HUES6 (cell line): ENCODE measurements at regions not wholly inside any gene's neighbourhood (a gene's known extent, or its start where the extent isn't known, plus 50 kb on each side); places are given as distances from the start of the nearest gene placed in this dataset.
A peak's percentile ranks its signal among the peaks of the same experiment; 100 is the strongest.

ENCODE experiments used
- H3K27ac ChIP-seq: 2 replicates; pipeline ENCODE4 v1.7.0; 2013; ENCODE audit warnings: low read depth, mild to moderate bottlenecking, low read length, inconsistent platforms
- H3K27me3 ChIP-seq: 2 replicates; pipeline ENCODE4 v1.6.1; 2013; ENCODE audit warnings: low read length; ENCODE audit not compliant: control insufficient read depth, insufficient read depth
- H3K36me3 ChIP-seq: 2 replicates; pipeline ENCODE4 v1.6.1; 2013; ENCODE audit warnings: low read length; ENCODE audit not compliant: control insufficient read depth, insufficient read depth
- H3K4me1 ChIP-seq: 2 replicates; pipeline ENCODE4 v1.6.1; 2013; ENCODE audit warnings: low read length; ENCODE audit not compliant: control insufficient read depth, insufficient read depth
- H3K4me3 ChIP-seq: 2 replicates; pipeline ENCODE4 v1.5.1; 2013; ENCODE audit warnings: low read depth, low read length
- H3K9ac ChIP-seq: one replicate; pipeline ENCODE4 v1.6.1; 2013; ENCODE audit warnings: mild to moderate bottlenecking, low read length
- H3K9me3 ChIP-seq: 2 replicates; pipeline ENCODE4 v1.6.1; 2013; ENCODE audit warnings: low read depth, low read length; ENCODE audit not compliant: control insufficient read depth, insufficient read depth

GRCh38 chr12:107567876-107568619 lies 117.6 kb upstream of the PWP1 start:
- Histone ChIP-seq H3K27ac (no peak overlapping the region), H3K36me3 (no peaks in the 10 kb centered on the region), H3K27me3 (peaks cover 6% of the 10 kb centered on the region; the same call in 1 of the 2 replicates), H3K9ac (no peak overlapping the region), H3K4me3 (no peak overlapping the region), H3K9me3 (0 out of 2 replicates have a peak, but pooled peaks cover 5% of the 10 kb centered on the region), H3K4me1 (no peaks in the 10 kb centered on the region)

DNA sequence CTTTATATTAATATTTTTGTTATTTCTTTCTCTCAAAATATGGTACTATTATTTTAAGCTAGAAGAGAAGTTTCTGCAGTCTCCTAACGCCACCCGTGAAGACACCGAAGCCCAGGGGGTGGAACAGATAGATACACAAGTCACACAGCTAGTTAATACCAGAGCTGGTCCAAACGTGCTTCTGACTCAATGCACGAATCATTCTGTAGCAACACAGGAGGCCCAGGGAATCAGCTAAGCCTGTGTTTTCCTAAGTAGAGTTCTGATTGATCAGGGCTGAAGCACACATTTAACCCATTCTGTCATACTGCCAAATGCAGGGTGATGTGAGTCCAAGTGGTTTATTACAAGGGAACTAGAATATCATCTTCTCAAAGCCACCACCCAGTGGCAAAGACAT lies 116.9 kb upstream of the PWP1 start:
- Histone ChIP-seq H3K27me3 (peaks cover 5% of the 10 kb centered on the region; the same call in 1 of the 2 replicates), H3K9ac (no peak overlapping the region), H3K4me3 (no peak overlapping the region), H3K36me3 (no peaks in the 10 kb centered on the region), H3K4me1 (no peaks in the 10 kb centered on the region), H3K27ac (no peak overlapping the region), H3K9me3 (0 out of 2 replicates have a peak, but pooled peaks cover 5% of the 10 kb centered on the region)

GRCh38 chr12:107570721-107571120 lies 114.9 kb upstream of the PWP1 start:
- no peaks in the 10 kb centered on the region for H3K4me1 ChIP-seq
- no peak overlapping the region for H3K27ac ChIP-seq
- no peak overlapping the region for H3K4me3 ChIP-seq
- H3K27me3 ChIP-seq: peaks cover 7% of the 10 kb centered on the region; the same call in 1 of the 2 replicates
- H3K36me3 ChIP-seq: no peaks in the 10 kb centered on the region
- H3K9me3 ChIP-seq: 0 out of 2 replicates have a peak, but pooled peaks cover 5% of the 10 kb centered on the region
- no peak overlapping the region for H3K9ac ChIP-seq

DNA sequence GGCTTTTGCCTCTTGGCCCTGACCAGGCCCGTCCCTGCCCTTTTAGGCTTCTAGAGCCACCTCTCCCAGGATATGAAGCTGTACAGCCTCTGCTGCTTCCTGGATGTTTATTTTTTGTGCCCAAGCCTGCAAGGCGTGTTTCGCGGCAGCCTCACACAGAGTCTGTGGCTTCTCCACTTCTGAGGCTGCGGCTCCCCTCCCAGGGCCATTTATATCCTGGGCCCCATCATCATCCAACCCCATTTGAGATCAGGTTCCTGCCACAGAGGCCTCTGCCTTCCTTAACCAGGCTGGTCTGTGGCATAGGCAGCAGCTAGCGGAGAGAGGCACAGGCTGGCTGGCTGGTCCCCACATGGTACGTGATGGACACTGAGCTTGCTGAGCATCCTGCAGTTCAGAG lies 114.1 kb upstream of the PWP1 start:
- Histone ChIP-seq H3K9me3 (0 out of 2 replicates have a peak, but pooled peaks cover 5% of the 10 kb centered on the region), H3K4me1 (no peaks in the 10 kb centered on the region)

GRCh38 chr12:107574691-107575090 lies 110.9 kb upstream of the PWP1 start:
- Histone ChIP-seq H3K4me3 (no peak overlapping the region), H3K27me3 (peaks cover 30% of the 10 kb centered on the region; the same call in 1 of the 2 replicates), H3K4me1 (no peaks in the 10 kb centered on the region), H3K9ac (no peak overlapping the region), H3K36me3 (no peaks in the 10 kb centered on the region), H3K9me3 (no peaks in the 10 kb centered on the region), H3K27ac (no peak overlapping the region)

More for the DNA sequence above, 114.1 kb upstream of the PWP1 start:
- Histone ChIP-seq H3K9ac (no peak overlapping the region), H3K4me3 (no peak overlapping the region), H3K27ac (no peak overlapping the region), H3K36me3 (no peaks in the 10 kb centered on the region), H3K27me3 (peaks cover 9% of the 10 kb centered on the region; the same call in 1 of the 2 replicates)

- Histone ChIP-seq H3K9ac (no peak overlapping the region), H3K36me3 (no peaks in the 10 kb centered on the region), H3K4me3 (peak overlapping the region; percentile 47), H3K9me3 (no peaks in the 10 kb centered on the region), H3K27me3 (peaks cover 61% of the 10 kb centered on the region), H3K4me1 (peaks cover 14% of the 10 kb centered on the region), H3K27ac (no peak overlapping the region)
Measured at GRCh38 chr12:107580750-107581618, 104.6 kb upstream of the PWP1 start.

DNA sequence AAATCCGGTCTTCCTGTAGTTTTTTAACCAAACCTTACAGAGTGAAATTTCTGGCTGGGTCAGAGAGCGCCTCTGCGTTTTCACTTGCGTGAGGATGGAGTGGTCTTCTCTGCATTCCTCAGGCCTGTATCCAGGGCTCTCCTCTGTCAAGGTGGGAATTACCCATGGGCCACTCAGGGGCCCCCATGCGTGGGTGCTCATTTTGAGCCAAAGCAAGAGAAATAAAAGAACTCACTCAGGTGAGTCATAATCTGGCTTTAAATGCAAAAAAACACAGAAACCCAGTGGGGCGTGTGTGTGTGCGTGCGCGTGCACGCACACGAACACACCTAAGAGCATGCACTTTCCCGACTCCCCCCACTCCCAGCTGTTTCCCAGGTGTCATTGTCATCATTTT lies 104.0 kb upstream of the PWP1 start:
- H3K4me3 ChIP-seq: peak overlapping the region; percentile 47
- H3K36me3 ChIP-seq: no peaks in the 10 kb centered on the region
- no peak overlapping the region for H3K9ac ChIP-seq
- H3K27me3 ChIP-seq: peaks cover 61% of the 10 kb centered on the region
- H3K9me3 ChIP-seq: no peaks in the 10 kb centered on the region
- peaks cover 14% of the 10 kb centered on the region for H3K4me1 ChIP-seq
- no peak overlapping the region for H3K27ac ChIP-seq

- no peak overlapping the region for H3K27ac ChIP-seq
- no peak overlapping the region for H3K9ac ChIP-seq
- H3K4me1 ChIP-seq: peaks cover 14% of the 10 kb centered on the region
- H3K4me3 ChIP-seq: no peak overlapping the region
- no peaks in the 10 kb centered on the region for H3K36me3 ChIP-seq
- peaks cover 50% of the 10 kb centered on the region for H3K27me3 ChIP-seq
- H3K9me3 ChIP-seq: peaks cover 7% of the 10 kb centered on the region
Measured at GRCh38 chr12:107583551-107583950, 102.0 kb upstream of the PWP1 start.

DNA sequence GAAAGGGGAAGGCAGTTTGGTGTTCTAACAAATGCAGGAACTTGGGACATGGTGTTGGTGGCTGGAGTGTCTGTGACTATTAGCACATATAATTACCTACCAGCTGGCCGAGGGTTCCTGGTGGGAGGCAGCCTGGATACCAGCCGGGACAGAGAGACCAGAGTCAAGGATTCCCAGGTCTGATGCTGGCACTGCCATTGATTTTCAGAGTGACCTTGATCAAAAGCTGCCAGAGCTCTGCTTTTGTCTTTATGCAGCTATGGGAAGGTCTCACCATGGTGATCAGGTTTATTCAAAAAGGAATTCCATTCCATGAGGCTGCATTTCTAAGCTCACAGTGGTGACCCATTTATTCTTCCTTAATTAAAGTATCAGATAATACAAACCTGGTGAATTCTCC lies 101.0 kb upstream of the PWP1 start:
- H3K27me3 ChIP-seq: peaks cover 41% of the 10 kb centered on the region

GRCh38 chr12:107586256-107586970 lies 99.2 kb upstream of the PWP1 start:
- Histone ChIP-seq H3K4me1 (peaks cover 13% of the 10 kb centered on the region), H3K36me3 (no peaks in the 10 kb centered on the region), H3K9ac (no peak overlapping the region), H3K27ac (no peak overlapping the region), H3K9me3 (peaks cover 7% of the 10 kb centered on the region), H3K4me3 (no peak overlapping the region), H3K27me3 (peaks cover 23% of the 10 kb centered on the region)

More for the DNA sequence above, 101.0 kb upstream of the PWP1 start:
- no peak overlapping the region for H3K9ac ChIP-seq
- H3K4me1 ChIP-seq: peaks cover 14% of the 10 kb centered on the region
- H3K27ac ChIP-seq: no peak overlapping the region
- H3K9me3 ChIP-seq: peaks cover 7% of the 10 kb centered on the region
- H3K4me3 ChIP-seq: no peak overlapping the region
- no peaks in the 10 kb centered on the region for H3K36me3 ChIP-seq
